GM18858 (cell line): ENCODE measurements at regions not wholly inside any gene's neighbourhood (a gene's known extent, or its start where the extent isn't known, plus 50 kb on each side); places are given as distances from the start of the nearest gene placed in this dataset.

Experiments used
- ATAC-seq: cut with Tn5 transposase; IDR thresholded peaks from one replicate; pipeline ENCODE4 v1.9.1; 2021; ENCODE audit not compliant: unreplicated experiment

GRCh38 chr6:167766986-167767714 lies 59.6 kb upstream of the AFDN start:
- no peak for ATAC-seq

DNA sequence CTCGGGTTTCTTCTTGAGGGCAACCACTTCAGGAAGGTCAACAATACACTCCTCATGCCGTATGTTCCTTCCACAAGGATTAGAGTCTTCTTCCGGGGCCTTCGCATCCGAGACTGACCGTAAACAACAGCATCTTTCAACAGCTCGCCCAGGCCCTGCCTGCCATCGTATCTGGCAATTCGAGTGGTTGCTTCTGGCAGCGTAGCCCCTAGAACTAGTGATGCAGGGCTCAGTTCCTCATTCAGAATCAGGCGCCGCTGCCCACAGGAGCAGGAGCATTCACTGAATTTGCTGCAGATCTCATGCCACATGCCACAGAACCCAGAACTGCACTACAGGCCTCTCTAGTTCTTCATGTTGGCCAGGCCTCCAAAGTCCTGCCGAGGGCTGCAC lies 59.0 kb upstream of the AFDN start:
- ATAC-seq, result no peak

- ATAC-seq, result no peak
These were observed 58.1 kb upstream of the AFDN start for GRCh38 chr6:167768471-167769215.

DNA sequence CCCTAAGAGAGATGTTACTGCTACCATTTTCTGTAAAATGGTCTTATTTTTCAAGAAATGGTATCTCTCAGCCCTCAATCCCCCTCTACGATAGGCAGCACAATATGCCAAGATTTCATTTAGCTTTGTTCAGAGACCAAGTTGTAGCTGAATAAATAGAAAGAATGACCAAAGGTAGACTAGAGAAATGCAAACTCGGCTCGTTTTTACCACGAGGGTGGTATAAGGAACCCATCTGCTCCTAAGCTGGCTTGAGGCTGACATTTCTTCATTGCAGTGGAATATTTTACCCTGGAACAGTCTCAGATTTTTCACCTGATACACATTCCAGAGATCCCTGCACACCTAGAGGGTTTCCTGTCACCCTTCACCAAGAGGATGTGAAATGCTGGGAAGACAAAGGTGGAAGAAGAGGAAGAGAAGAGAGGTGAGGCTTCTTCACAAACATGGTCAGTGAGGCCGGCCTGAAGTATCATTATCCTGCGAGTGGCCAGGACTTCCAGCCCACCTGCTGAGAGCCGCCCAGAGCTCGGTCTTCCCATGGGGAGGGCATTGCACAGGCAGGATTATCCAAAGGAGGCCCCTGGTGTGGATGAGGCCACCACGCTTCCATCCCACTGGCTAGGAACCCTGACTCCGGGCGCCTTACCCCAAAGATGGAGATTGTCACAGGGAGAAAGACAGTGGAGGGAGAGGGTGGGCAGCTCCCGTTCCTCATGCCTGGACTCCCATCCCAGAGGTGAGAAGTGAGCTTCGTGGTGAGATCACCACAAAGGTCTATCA lies 57.1 kb upstream of the AFDN start:
- no peak for ATAC-seq

- no peak for ATAC-seq
These were observed 56.3 kb upstream of the AFDN start for GRCh38 chr6:167770291-167770955.

- no peak for ATAC-seq
These were observed 51.8 kb upstream of the AFDN start for GRCh38 chr6:167774881-167775280.

DNA sequence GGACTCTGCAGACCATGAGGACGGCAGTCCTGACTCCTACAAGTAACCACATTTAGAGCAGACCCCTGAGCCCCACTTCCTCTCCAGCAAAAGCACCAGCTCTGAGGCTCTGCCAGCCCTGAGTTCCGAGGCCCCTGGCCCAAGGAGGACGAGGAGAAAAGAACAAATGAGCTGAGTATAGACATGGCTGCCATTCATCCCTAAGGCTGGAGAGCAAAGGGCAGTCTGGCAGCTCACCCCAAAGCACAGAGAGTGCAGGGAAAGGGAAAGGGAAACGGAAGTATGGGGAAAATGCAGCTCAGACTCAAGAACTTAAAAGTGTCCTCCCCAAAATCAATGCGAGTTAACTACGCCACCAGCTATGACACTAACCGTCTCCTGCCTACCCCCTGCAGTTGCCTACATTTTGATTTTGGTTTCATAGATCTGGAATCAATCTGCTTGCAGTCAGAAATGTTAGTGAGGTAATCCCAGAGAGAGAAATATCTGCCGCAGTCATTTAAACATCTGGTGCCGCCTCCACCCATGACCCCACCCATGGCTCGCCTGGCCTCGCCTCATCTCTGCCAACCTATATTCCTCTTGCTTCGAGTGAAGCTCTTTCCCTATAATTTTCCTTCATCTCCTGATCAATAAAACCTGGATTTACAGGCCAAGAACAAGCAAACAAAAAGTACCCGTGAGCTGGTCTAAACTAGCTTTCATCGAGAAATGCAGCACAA lies 49.6 kb upstream of the AFDN start:
- no peak for ATAC-seq
